GM12875 (cell line): ENCODE measurements at regions not wholly inside any gene's neighbourhood (a gene's known extent, or its start where the extent isn't known, plus 50 kb on each side); places are given as distances from the start of the nearest gene placed in this dataset.

Experiments
- H3K4me3 ChIP-seq: one replicate; pipeline ENCODE4 v1.5.1; 2011; ENCODE audit warnings: low read depth, low read length, control low read depth
- CTCF ChIP-seq: IDR thresholded peaks from 2 replicates; pipeline ENCODE4 v1.5.1; 2011; ENCODE audit warnings: low read depth, mild to moderate bottlenecking, control low read depth, inconsistent platforms, low read length, moderate library complexity, borderline replicate concordance; ENCODE audit not compliant: insufficient read depth

GRCh38 chr2:79453918-79454317 is 58.9 kb upstream of the CTNNA2 start:
- no peak for TF ChIP-seq CTCF
- no peak overlapping the region for H3K4me3 ChIP-seq

GRCh38 chr2:79452651-79453050 is 60.2 kb upstream of the CTNNA2 start:
- no peak overlapping the region for H3K4me3 ChIP-seq
- no peak for TF ChIP-seq CTCF

- no peak for TF ChIP-seq CTCF
- no peak overlapping the region for H3K4me3 ChIP-seq
These were observed 65.4 kb upstream of the CTNNA2 start for GRCh38 chr2:79447463-79447862.

GRCh38 chr2:79446313-79446712 is 66.5 kb upstream of the CTNNA2 start:
- no peak overlapping the region for H3K4me3 ChIP-seq
- TF ChIP-seq CTCF = no peak

GRCh38 chr2:79437433-79438267 is 75.2 kb upstream of the CTNNA2 start:
- H3K4me3 ChIP-seq = no peak overlapping the region
- no peak for TF ChIP-seq CTCF

- no peak overlapping the region for H3K4me3 ChIP-seq
- TF ChIP-seq CTCF = no peak
These were observed 78.5 kb upstream of the CTNNA2 start for GRCh38 chr2:79434362-79434761.

GRCh38 chr2:79432731-79433146 is 80.1 kb upstream of the CTNNA2 start:
- no peak for TF ChIP-seq CTCF
- H3K4me3 ChIP-seq = no peak overlapping the region
